Hematopoietic multipotent progenitor cell (in vitro differentiated cells): ENCODE measurements at regions not wholly inside any gene's neighbourhood (a gene's known extent, or its start where the extent isn't known, plus 50 kb on each side); places are given as distances from the start of the nearest gene placed in this dataset.
"Not testable (repeated sequence)": the region's sequence is repeated elsewhere in the genome, so short reads cannot be mapped to it uniquely, and the experiment has no call there.

Experiments
- DNase-seq, 3 donors: peaks; one replicate each; pipeline ENCODE4 v3.0.0-alpha.2; 2011 to 2015; ENCODE audit warnings: low read depth in 2 of 3, low spot score in 2 of 3

DNA sequence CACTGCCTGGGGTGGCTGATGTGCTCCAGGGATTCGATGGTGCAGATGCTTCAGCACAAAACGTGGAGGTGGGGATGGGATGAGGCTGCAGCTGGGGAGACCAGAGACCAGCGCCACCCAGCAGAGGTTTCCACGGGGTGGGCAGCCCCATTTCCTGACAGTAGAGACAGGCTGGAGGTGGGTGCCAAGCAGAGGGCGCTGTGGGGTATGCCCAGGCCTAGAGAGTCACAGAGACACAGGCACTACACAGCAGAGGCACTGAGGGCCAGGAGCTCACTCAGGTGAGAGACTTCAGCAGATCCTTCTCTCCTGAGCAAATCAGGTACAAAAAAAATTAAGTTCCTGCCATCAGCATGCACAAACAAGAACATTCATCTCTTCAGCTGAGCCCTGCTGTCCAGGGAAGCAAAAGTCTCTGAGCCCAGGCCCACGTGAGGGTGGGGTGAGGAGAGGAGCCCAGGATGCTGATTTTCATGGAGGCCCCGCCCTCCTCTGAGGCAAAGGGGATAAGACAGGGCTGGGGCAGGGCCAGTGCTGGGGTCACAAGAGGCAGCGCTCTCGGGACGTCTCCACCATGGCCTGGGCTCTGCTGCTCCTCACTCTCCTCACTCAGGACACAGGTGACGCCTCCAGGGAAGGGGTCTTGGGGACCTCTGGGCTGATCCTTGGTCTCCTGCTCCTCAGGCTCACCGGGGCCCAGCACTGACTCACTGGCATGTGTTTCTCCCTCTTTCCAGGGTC lies 53.1 kb downstream of the GGTLC2 start:
- DNase-seq, result no peak

DNA sequence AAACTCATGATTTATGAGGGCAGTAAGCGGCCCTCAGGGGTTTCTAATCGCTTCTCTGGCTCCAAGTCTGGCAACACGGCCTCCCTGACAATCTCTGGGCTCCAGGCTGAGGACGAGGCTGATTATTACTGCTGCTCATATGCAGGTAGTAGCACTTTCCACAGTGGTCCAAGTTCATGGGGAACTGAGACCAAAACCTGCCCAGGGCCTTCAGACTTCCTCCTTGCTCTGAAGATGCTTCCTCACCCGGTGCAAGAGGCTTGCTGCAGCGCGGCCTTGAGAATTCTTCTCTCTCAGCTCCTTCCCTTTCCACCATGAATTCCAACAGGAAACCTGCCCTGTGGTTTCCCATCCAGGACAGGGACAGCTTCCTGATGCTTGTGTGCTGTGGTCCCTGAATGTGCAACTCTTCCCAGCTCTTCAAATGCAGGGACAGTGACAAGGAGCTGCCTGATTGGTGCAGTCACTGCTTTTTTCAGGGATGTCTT lies 53.9 kb downstream of the GGTLC2 start:
- DNase-seq, result no peak

DNA sequence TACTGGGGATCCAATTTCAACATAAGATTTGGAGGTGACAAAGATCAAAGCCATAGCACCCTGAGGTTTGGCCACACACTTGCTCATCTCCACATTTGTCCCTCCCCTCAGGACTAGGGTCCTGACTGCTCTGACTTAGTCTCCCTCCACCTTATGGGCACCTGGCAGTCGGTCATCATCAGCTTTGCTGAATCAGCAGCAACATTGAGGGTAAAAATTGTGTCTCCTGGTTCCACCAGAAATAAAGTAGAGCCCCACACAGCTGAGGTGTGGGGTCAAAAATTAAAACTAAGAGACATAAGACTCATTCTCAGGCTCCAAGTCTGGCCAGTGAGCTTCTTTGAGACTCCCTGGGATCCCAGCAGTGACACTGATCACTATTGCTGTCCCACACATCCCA lies 56.2 kb downstream of the GGTLC2 start:
- DNase-seq, result no peak

DNA sequence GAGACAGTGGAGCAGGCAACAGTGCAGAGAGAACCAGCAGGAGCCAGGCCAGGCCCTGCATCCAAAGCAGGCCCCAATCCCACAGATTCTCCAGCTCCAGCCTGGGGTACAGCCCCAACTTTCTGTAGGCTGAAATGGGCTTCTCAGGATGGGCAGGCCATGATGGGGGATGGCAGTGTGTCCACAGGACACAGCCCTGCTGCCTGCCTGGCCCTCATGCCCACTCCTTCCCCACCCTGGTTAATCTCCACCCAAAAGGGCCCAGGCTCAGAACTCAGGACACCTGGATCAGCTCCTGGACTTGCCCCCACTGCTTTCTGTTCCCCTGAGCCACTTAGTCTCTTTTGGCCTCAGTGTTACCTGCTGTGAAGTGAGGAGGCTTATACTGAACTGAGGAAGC lies 57.1 kb downstream of the GGTLC2 start:
- not testable (repeated sequence) for DNase-seq

- DNase-seq, result peak in 1 of 3 donors; percentile 28
Observed at GRCh38 chr22:22702237-22703202, 58.1 kb downstream of the GGTLC2 start.

DNA sequence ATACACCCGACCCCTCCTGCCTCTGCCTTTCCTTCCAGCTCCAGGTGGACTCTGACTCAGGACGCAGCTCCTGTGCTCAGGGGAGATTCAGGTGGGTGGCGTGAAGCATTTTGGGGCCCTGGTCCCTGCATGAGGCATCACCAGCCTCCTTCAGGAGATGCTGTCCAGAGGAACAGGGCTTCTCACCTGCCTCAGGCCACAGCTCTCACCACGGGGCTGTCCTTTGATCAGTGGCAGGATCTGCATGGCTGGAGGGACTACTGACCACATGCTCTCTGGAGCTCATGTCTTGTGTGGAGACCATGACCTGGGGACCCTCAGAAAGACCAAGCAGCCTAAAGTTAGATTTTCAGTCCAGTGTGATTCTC lies 58.8 kb downstream of the GGTLC2 start:
- DNase-seq, result no peak

DNA sequence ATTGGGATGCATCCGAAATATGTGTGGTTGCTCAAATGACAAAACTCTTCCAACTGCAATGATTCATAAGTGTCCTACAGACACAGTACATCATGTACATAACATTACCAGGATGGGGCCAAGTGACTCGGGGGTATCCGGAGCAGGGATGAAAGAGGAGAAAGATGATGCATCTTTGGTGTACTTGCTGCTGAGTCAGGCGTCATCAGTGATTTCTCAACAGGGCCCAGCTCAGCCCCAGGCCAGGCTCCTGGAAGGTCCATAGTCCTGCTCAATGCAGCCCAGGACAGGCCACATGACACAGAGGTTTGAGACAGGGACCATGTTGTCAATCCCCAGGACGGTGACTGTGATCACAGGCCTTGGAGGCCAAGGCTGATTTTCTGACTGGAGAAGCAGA lies 59.3 kb downstream of the GGTLC2 start:
- DNase-seq, result no peak

DNA sequence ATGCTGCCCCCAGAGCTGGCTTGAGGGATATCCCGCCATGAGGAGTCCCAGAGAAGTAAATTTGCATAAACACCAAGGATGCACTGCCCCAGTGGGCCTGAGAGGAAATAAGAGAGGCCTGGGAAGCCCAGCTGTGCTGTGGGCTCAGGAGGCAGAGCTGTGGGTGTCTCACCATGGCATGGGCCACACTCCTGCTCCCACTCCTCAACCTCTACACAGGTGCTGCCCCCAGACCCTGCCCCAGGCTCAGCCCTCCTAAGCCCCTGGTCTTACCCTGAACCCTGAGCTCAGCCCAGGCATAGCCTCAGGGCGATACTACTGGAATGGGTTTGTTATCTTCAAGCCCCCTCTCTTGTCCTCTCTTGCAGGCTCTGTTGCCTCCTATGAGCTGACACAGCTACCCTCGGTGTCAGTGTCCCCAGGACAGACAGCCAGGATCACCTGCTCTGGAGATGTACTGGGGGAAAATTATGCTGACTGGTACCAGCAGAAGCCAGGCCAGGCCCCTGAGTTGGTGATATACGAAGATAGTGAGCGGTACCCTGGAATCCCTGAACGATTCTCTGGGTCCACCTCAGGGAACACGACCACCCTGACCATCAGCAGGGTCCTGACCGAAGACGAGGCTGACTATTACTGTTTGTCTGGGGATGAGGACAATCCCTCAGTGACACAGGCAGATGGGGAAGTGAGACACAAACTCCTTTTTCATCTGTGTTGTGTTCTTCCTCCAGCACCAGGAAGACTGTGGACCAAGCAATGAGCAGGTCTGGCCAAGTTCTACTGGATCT lies 59.9 kb downstream of the GGTLC2 start:
- no peak for DNase-seq

- DNase-seq, result no peak
Observed at GRCh38 chr22:22705328-22706100, 61.1 kb downstream of the GGTLC2 start.

DNA sequence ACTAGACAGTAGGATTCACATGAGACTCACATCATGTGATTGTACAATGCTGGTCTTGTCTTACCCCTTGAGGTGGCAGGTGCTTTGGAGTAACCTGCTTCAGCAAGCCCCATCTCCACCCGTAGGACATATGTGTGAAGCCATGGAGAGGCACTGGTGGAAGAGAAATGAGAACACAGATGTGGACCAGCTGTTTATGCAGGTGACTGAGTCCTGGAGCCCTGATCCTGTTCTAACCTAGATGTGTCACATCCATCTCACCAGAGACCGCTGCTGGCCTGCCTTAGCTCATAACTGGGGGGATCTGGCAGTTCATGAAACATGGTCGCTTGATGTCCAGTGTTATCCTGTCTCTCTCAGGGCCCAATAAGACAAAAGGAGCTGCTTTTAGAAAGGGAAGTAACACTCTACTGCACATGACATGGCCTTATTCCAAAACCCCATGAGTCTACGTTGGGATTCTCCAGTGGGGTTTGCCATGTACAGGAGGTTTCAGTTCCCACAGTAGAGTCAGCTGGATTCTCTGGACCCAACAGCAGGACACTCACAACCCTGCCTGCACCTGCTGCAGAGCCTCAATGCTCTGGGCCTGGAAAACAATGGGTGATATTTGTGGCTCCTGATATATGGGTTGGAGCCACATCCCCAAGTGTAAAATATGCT lies 62.0 kb downstream of the GGTLC2 start:
- no peak for DNase-seq

- DNase-seq, result no peak
Observed at GRCh38 chr22:22709719-22710445, 65.5 kb downstream of the GGTLC2 start.

DNA sequence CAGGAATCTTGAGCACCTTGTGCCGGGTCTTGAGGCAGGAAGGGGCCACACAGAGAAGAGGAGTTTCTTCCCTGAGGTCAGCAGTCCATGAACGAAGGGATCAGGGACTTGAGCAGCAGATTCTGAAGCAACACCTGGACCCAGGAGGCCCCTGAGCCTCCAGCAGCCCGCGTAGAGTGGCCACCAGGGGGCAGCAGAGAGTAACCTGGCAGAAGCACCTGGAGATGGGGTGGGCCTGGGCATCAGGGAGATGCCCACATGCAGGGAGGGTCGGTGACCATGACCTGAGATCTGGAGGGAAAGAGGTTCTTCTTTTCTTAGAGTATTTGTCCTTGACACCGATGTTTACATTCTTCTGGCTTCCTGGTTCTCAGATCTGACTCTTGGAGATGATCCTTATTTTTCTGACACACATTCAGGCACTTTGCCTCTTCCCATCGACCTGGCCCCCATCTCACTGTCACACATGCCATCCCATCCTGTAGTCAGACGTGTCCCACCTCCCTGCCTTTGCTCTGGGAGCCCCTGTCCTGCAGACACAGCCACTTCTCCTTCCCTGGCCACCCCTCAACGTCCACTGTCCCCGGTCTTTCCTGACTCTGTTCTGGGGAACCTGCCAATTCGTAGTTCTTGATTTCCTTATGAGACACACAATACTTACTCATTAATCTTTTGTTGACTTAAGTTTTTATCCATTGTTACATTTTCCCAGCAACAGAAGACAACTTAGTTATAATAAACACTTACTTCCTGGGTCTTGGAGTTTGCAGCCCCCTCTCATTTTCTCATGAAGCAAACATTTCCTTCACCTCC lies 66.5 kb downstream of the GGTLC2 start:
- peak; percentile 53 to 65 (median 63) for DNase-seq

- DNase-seq, result no peak
Observed at GRCh38 chr22:22711532-22711913, 67.1 kb downstream of the GGTLC2 start.

DNA sequence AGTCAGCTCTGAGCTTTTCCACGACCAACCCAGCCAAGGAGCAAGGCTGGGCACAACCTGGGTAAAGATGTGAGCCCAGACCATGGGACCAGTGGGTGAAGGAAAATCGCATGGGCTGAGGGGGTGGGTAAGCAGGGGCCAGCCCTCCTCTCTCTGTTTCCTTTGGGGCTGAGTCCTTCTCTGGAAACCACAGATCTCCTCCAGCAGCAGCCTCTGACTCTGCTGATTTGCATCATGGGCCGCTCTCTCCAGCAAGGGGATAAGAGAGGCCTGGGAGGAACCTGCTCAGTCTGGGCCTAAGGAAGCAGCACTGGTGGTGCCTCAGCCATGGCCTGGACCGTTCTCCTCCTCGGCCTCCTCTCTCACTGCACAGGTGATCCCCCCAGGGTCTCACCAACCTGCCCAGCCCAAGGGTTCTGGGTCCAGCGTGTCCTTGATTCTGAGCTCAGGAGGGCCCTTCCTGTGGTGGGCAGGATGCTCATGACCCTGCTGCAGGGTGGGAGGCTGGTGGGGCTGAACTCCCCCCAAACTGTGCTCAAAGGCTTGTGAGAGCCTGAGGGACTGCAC lies 67.8 kb downstream of the GGTLC2 start:
- DNase-seq, result peak in 1 of 3 donors; percentile 57

DNA sequence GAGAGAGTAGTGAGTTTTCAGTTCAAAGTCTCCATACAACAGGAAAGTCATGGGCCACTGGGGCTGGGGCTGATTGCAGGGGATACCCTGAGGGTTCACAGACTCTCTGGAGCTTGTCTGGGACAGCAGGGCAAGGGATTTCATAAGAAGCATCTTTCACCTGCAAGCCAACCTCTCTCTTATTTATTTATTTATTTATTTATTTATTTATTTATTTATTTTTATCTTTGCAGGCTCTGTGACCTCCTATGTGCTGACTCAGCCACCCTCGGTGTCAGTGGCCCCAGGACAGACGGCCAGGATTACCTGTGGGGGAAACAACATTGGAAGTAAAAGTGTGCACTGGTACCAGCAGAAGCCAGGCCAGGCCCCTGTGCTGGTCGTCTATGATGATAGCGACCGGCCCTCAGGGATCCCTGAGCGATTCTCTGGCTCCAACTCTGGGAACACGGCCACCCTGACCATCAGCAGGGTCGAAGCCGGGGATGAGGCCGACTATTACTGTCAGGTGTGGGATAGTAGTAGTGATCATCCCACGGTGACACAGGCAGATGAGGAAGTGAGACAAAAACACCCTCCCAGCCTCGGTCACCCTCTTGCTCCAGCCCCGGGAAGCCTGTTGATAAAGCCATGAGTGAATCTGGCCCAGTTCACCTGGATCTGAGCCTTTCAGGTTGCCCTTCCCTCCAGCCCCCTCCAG lies 68.4 kb downstream of the GGTLC2 start:
- DNase-seq, result no peak

DNA sequence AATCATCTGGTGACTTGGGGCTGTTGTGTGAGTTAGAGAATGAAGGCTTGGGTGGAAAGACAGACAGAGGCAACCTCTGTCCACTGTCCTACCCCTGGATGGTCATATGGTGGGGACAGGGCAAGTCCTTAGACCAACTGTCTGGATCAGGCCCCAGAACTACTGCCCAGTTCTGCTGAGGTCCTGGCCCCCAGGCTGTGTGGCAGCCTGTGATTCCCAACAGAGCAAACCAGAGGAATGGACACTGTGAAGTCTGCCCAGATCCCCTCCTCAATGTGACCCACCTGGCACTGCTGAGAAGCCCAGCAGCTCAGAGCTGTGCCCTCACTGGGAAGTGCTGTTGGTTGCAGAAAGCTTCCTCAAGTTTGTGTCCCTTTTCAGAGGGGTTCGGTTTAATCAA lies 69.0 kb downstream of the GGTLC2 start:
- no peak for DNase-seq
